SJCRH30 (cell line): ENCODE measurements at regions not wholly inside any gene's neighbourhood (a gene's known extent, or its start where the extent isn't known, plus 50 kb on each side); places are given as distances from the start of the nearest gene placed in this dataset.

Experiments used
- DNase-seq, 2 experiments: peaks; one replicate each; pipeline ENCODE4 v3.0.0-alpha.2; 2015 to 2020
- H3K27ac ChIP-seq: fragments of 250-450 bp; sonication (Bioruptor Pico); 2 replicates; pipeline ENCODE4 v1.5.1; 2020; ENCODE audit warnings: mild to moderate bottlenecking, moderate library complexity
- H3K27me3 ChIP-seq: fragments of 250-450 bp; sonication (Bioruptor Pico); 2 replicates; pipeline ENCODE4 v1.5.1; 2020; ENCODE audit warnings: mild to moderate bottlenecking, moderate library complexity
- H3K36me3 ChIP-seq: fragments of 250-450 bp; sonication (Bioruptor Pico); 2 replicates; pipeline ENCODE4 v1.5.1; 2020; ENCODE audit warnings: mild to moderate bottlenecking, moderate library complexity
- H3K4me1 ChIP-seq: fragments of 250-450 bp; sonication (Bioruptor Pico); 2 replicates; pipeline ENCODE4 v1.5.1; 2020; ENCODE audit warnings: mild to moderate bottlenecking, moderate library complexity
- H3K4me3 ChIP-seq: fragments of 250-450 bp; sonication (Bioruptor Pico); 2 replicates; pipeline ENCODE4 v1.5.1; 2020; ENCODE audit warnings: mild to moderate bottlenecking, moderate library complexity
- H3K9me3 ChIP-seq: fragments of 250-450 bp; sonication (Bioruptor Pico); replicated peaks from 2 replicates; pipeline ENCODE4 v1.5.1; 2020; ENCODE audit warnings: mild to moderate bottlenecking, moderate library complexity

DNA sequence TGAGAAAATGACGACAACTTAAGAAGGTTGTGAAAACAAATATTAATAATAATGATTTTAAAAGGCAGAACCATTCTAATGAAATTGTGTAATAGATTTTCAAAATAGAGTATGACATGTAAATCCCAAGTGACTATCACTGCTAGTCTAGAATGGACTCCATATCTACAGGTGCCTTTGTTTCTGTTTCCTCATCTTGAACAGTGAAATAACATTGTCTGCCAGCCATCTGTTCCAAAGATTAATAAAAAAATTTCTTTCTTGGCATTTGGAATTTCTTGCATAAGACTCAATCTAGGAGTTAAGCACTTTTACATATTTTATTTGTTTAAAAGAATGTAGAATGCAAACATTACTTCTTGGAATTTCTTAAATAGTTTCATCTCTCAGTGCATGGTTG, 520.1 kb upstream of the ARGLU1 start:
- Histone ChIP-seq H3K36me3 (no peaks in the 10 kb centered on the region), H3K9me3 (no peaks in the 10 kb centered on the region), H3K4me1 (no peaks in the 10 kb centered on the region), H3K27ac (no peak overlapping the region), H3K27me3 (no peaks in the 10 kb centered on the region), H3K4me3 (no peak overlapping the region)
- DNase-seq: no peak

DNA sequence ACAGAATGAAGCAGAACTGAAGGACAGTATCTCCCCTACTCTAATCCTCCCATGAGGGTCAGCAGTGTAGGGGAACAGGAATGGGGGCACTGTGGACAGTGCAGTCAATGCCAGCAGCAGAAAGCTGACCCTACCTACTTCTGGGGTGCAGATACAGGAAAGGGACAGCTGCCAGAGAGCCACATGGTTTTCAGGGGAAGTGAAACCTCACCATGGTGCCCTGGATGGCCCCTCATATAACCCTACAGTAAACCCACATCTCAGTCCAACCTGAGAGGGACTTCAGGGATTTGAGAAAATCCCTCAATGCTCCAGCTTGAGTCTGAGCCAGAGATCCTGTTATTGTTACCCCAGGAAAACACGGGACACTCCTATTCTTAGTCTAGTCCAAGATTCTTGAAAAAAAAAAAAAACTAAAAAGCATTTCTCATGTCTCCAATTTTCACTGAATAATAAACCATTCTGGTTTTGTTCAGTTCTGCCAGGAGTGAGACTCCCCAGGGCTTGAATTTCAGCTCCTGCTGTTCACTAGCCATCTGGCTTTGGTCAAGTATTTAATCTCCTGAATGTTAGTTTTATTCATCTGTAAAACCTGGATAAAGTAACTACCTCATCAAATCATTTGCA, 511.6 kb upstream of the ARGLU1 start:
- no peaks in the 10 kb centered on the region for H3K4me1 ChIP-seq
- H3K9me3 ChIP-seq: no peaks in the 10 kb centered on the region
- H3K4me3 ChIP-seq: no peak overlapping the region
- DNase-seq: no peak
- H3K27me3 ChIP-seq: no peaks in the 10 kb centered on the region
- H3K27ac ChIP-seq: no peak overlapping the region
- H3K36me3 ChIP-seq: no peaks in the 10 kb centered on the region

DNA sequence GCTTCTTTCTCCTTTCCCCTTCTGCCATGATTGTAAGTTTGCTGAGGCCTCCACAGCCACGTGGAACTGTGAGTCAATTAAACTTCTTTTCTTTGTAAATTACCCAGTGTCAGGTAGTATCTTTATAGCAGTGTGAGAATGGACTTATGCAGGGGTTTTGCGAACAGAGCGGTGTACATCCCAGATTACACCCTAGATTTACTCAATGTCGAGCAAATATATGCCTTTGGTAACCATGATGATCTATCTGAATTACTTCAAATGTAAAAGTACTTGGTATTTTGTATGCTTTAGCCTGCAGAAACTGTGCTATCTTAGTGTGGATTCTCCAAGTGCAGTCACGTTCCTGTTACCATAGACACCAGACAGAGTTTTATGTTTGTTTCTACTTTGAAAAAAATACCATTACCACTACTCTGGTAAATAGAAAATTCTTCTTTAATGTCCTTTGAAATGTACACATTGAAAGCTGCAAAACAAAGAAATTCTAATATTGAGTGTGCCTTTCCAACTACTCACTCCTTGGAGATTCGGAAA, 510.4 kb upstream of the ARGLU1 start:
- Histone ChIP-seq H3K27me3 (no peaks in the 10 kb centered on the region), H3K4me3 (no peak overlapping the region), H3K36me3 (no peaks in the 10 kb centered on the region), H3K27ac (no peak overlapping the region), H3K9me3 (no peaks in the 10 kb centered on the region), H3K4me1 (no peaks in the 10 kb centered on the region)
- DNase-seq: no peak

DNA sequence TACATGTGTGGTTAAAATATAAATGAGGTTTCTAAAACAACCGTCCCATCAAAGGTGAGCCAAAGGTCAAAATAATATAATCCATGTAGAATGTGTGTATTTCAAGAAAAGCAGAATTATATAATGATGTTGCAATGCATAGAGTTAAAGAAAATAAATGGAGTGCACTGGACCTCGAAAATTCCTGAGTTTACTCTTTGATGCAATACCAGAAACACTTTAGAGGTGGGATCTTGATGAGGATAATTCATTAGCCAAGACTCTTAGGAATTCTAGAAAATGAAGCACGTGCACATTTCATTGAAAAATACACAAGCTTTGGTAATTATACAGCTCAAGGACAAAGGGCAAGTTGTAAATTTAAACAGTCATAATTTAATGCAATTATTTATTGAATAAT, 508.9 kb upstream of the ARGLU1 start:
- Histone ChIP-seq H3K4me1 (no peaks in the 10 kb centered on the region), H3K27ac (no peak overlapping the region), H3K4me3 (no peak overlapping the region), H3K36me3 (no peaks in the 10 kb centered on the region), H3K9me3 (no peaks in the 10 kb centered on the region), H3K27me3 (no peaks in the 10 kb centered on the region)
- no peak for DNase-seq

DNA sequence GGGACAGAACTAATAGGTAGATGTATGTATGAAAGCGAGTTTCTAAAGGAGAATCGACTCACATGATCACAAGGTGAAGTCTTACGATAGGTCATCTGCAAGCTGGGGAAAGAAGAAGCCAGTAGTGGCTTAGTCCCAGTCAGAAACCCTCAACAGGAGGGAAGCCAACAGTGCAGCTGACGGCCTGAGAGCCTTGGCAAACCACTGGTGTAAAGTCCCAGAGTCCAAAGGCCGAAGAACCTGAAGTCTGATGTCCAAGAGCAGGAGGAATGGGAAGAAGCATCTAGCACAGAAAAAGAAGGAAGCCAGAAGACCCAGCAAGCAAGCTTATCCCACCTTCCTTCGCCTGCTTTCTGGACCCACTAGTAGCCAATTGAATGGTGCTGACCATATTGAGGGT, 507.6 kb upstream of the ARGLU1 start:
- Histone ChIP-seq H3K27ac (no peak overlapping the region), H3K36me3 (no peaks in the 10 kb centered on the region), H3K4me1 (no peaks in the 10 kb centered on the region), H3K4me3 (no peak overlapping the region), H3K27me3 (no peaks in the 10 kb centered on the region), H3K9me3 (no peaks in the 10 kb centered on the region)
- DNase-seq: no peak

DNA sequence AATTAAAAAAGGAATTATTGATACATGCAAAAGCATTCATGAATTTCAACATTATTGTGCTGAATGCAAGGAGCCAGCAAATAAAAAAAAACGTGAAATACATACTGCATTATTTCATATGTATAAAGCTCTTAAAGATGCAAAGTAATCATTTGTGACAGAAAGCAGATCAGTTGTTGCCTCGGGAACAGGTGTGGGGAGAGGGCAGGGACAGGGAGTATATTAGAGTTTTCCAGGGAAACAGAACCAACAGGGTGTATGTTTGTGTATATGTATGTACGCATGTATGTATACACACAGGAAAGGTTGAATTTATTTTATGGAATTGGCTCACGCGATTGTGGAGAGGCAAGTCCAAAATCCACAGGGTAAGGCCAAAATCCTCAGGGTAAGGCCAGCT, 502.9 kb upstream of the ARGLU1 start:
- Histone ChIP-seq H3K36me3 (no peaks in the 10 kb centered on the region), H3K4me3 (no peak overlapping the region), H3K27ac (no peak overlapping the region), H3K9me3 (no peaks in the 10 kb centered on the region), H3K4me1 (no peaks in the 10 kb centered on the region), H3K27me3 (no peaks in the 10 kb centered on the region)
- DNase-seq: no peak

DNA sequence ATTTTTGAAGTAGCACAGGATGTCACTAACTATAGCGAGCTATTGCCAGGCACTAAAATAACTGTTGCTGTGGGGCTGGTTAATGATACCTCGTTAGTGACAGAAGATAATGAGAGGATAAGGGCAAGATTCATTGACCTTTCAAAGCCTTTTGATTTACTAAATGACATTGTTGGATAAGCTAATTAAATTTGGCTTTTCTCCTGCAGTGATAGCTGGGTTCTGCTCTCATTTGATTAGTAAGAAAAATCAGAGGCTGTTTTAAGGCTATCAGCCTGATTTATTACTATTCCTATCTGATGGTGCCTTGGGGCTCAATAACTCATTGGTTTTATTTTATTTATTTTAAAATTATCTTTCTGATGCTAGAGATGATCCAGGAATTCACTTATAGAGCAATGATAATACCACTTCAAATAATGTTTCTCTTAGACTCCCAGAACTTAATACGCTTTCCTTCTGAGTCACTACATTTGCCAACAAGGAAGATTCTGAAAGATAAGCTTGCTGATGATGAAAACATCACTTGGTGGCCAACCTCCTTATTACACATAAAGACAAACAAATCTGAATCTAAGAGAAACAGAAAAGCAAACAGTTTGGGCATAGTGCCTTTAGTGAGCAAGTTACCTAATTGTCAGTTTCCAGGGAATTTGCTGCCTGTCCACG, 501.3 kb upstream of the ARGLU1 start:
- no peak for DNase-seq
- H3K4me1 ChIP-seq: no peaks in the 10 kb centered on the region

DNA sequence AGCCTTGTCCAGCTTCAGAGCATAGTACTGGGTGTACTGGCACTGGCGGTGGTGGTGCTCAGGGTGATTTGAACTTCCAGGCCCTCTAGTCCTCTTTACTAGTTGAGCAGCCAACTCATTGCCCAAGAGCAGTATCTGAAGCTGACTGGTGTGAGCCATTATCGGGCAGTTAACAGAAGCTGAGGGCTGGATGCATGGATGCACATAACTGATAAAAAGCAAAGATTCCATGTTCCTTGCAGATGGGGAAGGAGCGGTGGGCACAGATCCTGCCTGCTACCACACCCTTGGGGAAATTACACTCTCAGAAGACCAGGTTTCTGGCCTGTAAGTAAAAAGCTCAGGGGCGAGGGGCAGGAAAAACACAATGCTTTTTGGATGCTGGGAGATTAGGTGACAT, 499.4 kb upstream of the ARGLU1 start:
- no peak overlapping the region for H3K27ac ChIP-seq
- H3K27me3 ChIP-seq: no peaks in the 10 kb centered on the region
- no peak overlapping the region for H3K4me3 ChIP-seq

More for the DNA sequence above, 501.3 kb upstream of the ARGLU1 start:
- no peaks in the 10 kb centered on the region for H3K9me3 ChIP-seq
- no peaks in the 10 kb centered on the region for H3K27me3 ChIP-seq
- H3K27ac ChIP-seq: no peak overlapping the region
- no peaks in the 10 kb centered on the region for H3K36me3 ChIP-seq
- no peak overlapping the region for H3K4me3 ChIP-seq

DNA sequence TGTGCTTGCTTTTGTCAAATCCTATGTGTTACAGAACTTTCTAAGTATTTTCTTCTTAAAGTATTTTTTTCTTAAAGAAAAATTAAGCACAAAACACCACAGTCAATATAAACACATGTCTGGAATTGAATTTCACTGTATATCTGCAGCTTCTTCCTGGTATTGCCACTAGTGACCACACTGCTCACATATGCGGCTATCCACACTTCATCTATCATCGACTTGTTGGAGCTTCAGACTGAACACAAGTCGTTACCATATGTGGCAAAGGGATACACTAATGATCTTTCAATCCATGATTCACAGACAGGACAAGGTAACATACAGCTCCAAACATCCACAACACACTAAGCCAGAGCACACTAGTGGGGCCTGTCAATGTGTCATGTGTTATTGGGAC, 498.4 kb upstream of the ARGLU1 start:
- Histone ChIP-seq H3K36me3 (no peaks in the 10 kb centered on the region), H3K27ac (no peak overlapping the region), H3K9me3 (no peaks in the 10 kb centered on the region), H3K27me3 (no peaks in the 10 kb centered on the region), H3K4me3 (no peak overlapping the region), H3K4me1 (no peaks in the 10 kb centered on the region)
- no peak for DNase-seq

More for the DNA sequence above, 499.4 kb upstream of the ARGLU1 start:
- H3K36me3 ChIP-seq: no peaks in the 10 kb centered on the region
- no peaks in the 10 kb centered on the region for H3K4me1 ChIP-seq
- no peaks in the 10 kb centered on the region for H3K9me3 ChIP-seq
- DNase-seq: no peak

DNA sequence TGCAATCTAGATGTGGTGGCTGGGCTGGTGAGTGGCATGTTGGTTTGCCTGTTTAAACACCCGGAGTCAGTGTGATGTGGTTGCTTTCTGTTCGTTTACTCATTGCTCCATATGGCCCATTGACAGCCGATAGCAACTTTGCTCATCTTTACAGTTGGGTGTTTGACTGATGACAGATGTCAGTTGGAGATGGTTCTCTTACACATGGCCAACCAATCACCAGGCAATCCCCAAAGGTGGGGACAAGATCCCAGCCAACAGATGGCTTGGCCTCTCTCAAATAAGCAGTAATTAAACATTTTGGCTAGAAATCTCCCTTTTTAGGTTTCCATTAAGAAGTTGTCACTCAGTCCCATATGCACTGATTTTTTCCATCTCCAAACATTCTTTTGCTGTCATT, 497.1 kb upstream of the ARGLU1 start:
- no peaks in the 10 kb centered on the region for H3K27me3 ChIP-seq
- no peak overlapping the region for H3K27ac ChIP-seq
- H3K4me3 ChIP-seq: no peak overlapping the region
- no peaks in the 10 kb centered on the region for H3K4me1 ChIP-seq
- DNase-seq: no peak
- H3K9me3 ChIP-seq: no peaks in the 10 kb centered on the region
- H3K36me3 ChIP-seq: no peaks in the 10 kb centered on the region

DNA sequence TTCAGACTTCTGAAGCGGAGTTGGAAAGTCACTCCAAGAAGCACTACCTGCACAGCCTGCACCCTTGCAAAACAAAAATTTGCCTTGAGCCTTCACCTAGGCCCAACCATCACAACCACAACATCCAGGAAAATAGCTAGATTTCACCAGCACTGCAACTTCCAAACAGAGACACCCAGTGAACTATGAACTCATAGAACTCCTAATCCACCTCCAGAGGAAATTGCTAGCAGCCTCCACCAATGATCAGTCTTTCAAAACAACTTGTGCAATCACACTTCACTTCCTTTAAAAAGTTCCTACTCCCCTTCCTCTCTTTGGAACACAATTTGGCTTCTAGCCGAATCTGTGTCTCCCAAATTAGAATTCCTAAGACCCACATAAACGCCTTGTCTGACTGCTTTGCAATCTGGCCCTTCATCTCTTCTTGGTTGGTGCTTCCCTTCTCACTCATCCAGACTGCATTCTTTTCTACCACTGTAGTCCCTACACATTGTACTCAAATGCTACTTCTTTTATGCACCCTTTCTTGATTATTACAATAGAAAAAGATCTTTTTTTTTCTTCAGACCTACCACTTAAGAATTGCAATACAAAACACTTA, 489.2 kb upstream of the ARGLU1 start:
- no peaks in the 10 kb centered on the region for H3K4me1 ChIP-seq
- no peaks in the 10 kb centered on the region for H3K9me3 ChIP-seq
- H3K4me3 ChIP-seq: no peak overlapping the region
- H3K27ac ChIP-seq: no peak overlapping the region
- no peaks in the 10 kb centered on the region for H3K27me3 ChIP-seq
- DNase-seq: no peak
- H3K36me3 ChIP-seq: no peaks in the 10 kb centered on the region

DNA sequence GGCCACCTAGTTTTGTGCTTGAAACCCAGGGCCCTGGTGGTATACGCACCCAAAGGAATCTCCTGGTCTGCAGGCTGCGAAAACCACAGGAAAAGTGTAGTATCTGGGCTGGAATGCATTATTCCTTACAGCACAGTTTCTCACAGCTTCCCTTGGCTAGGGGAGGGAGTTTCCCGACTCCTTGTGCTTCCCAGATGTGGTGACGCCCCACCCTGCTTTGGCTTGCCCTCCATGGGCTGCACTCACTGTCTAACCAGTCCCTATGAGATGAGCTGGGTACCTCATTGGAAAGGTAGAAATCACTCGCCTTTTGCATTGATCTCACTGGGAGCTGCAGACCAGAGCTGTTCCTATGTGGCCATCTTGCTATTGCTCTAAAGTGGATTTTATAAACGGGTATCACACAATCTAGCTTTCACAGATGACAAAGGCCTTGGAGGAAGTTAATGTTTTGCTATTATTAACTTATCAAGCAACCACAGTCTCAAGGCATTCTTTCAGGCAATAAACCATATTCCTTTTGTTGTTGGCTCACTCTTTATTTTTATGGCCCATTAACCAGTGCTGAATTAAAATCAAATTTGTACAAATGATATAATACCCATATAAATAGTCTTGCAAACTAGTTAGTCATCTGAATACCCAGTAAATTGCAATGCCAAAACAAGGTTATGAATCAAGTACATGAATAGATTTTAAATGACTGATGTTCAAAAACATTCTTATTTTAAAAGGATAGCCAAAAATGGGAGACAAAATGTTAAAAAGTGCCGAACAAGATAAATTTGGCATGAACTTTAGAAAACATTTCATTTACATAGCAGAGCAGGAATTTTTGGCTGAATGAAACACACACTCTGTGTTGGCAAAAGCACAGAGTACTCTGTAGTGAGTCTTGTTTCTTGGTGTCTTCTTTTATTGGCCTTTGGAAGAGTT, 475.4 kb upstream of the ARGLU1 start:
- no peaks in the 10 kb centered on the region for H3K27me3 ChIP-seq
- H3K4me3 ChIP-seq: no peak overlapping the region
- no peaks in the 10 kb centered on the region for H3K36me3 ChIP-seq
- H3K27ac ChIP-seq: no peak overlapping the region
- DNase-seq: no peak
- no peaks in the 10 kb centered on the region for H3K4me1 ChIP-seq
- H3K9me3 ChIP-seq: no peaks in the 10 kb centered on the region

DNA sequence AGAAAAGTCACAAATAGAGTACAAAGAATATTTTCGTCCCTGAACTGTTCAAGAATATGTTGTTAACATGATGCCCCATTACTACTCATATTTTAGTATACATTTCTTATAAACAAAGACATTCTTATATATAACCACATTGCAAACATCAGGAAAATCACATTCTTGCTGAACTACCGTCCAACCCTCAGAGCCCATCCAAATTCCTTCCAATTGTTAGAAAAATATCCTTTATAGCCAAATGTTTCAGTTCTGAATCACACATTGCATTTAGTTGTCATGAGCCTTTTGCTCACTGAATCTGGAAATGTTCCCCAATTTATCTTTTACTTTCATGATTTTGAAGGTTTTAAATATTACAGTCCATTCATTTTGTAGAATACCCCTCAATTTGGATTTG, 467.8 kb upstream of the ARGLU1 start:
- no peak overlapping the region for H3K27ac ChIP-seq
- no peaks in the 10 kb centered on the region for H3K27me3 ChIP-seq

DNA sequence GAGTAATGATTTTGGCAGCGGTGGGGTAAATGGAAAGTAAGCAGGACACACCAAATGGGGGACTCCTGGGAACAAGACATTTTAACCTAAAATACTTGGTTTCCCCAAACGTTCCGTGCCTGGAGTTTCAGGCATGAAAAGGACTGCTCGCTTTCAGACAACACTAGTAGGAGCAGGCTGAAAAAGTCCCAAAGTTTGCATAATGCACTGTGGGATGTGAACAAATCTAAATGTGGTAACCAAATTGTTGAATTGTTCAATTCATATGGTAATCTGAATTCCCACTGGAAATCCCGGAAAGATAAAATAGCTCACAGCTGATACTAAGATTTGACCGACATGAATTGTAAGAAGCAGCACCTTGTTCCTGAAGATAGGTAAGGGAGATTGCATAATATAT, 467.2 kb upstream of the ARGLU1 start:
- Histone ChIP-seq H3K27ac (no peak overlapping the region), H3K4me3 (no peak overlapping the region), H3K4me1 (no peaks in the 10 kb centered on the region), H3K36me3 (no peaks in the 10 kb centered on the region), H3K9me3 (no peaks in the 10 kb centered on the region), H3K27me3 (no peaks in the 10 kb centered on the region)
- DNase-seq: no peak

More for the DNA sequence above, 467.8 kb upstream of the ARGLU1 start:
- Histone ChIP-seq H3K4me1 (no peaks in the 10 kb centered on the region), H3K4me3 (no peak overlapping the region), H3K9me3 (no peaks in the 10 kb centered on the region), H3K36me3 (no peaks in the 10 kb centered on the region)
- DNase-seq: no peak
